SH-SY5Y (cell line): ENCODE measurements at regions not wholly inside any gene's neighbourhood (a gene's known extent, or its start where the extent isn't known, plus 50 kb on each side); places are given as distances from the start of the nearest gene placed in this dataset.

ENCODE experiments used
- GATA2 ChIP-seq: IDR thresholded peaks from 2 replicates; pipeline ENCODE4 v1.6.1; 2011; ENCODE audit warnings: mild to moderate bottlenecking, low read depth, low read length
- GATA3 ChIP-seq: IDR thresholded peaks from 2 replicates; pipeline ENCODE4 v1.6.1; 2011; ENCODE audit warnings: low read depth, mild to moderate bottlenecking, low read length, moderate library complexity

- no peak for TF ChIP-seq GATA2
- no peak for TF ChIP-seq GATA3
These were observed 227.1 kb downstream of the VRK1 start for GRCh38 chr14:97024300-97024699.
